Hematopoietic multipotent progenitor cell treated with erythropoietin and hydrocortisone succinate and interleukin-3 and kit ligand, for 6 days (in vitro differentiated cells): ENCODE measurements at regions not wholly inside any gene's neighbourhood (a gene's known extent, or its start where the extent isn't known, plus 50 kb on each side); places are given as distances from the start of the nearest gene placed in this dataset.

Experiments
- DNase-seq: peaks from one replicate; pipeline ENCODE4 v3.0.0-alpha.2; 2015

DNA sequence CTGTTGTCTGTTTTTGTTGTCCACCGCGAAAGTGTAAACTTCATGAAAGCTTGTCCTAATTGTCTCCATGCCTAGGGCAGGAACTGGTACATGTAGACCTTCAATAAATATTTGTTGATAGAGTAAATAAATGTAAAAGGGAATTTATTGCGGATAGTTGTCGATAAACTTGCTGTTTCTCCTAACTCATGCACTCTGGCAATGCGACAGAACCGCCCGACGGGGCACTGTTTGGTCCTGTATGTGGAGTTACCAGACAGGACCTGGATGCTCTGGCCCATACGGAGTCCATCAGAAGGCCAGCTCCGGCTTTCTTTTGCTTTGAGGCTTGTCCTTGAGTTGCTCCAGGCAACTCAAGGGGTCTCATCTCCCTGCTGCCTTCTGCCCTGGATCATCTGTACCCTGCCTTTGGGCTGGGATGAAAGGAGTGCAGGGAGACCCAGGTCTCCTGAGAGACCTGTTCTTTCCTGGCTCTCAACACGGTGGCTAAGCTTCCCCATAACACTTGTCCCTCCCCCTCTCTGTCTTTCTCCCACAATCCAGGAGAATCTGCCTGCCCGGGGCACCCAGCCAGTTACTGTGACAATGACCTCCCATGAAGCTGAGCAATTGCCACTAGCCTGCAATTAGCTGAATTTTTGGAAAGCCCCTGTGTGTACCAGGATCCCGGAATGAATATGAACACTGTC is 149.5 kb upstream of the PTCH1 start:
- DNase-seq, result no peak

DNA sequence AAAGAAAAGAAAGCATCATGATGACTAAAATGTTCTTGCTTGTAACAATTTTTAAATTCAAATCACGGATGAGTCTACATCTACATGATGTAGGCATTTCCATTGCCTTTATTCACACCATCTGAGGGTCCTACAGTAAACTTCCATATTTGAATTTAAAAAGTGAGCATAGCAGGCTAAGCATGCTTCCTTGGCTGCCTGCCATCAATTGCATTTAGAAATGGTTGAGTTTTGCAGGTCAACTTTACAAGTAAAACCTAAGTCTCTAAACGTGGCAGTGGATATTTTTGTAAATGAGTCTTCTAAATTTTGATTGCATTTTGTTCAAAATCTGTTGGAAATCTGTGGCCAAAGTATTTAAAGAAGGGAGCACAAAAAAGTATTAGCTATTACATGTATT is 136.5 kb upstream of the PTCH1 start:
- no peak for DNase-seq

DNA sequence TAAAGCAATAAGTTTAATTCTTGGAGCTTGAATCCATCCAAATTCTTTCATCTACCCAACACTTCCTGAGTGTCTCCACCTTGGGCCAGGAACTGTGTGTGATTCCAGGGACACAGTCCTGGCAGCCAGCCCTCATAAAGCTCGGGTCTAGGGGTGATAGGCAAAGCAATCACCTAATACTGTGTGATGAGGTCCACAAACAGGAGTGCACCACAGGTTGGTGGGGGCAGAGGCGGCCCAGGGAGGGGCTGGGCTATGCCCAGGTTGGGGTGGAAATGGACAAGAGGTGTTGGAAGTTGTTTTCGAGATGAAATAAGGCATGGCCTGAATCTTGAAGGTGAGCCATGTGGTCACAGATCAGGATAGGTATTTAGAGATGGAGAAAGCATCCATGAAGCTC is 133.9 kb upstream of the PTCH1 start:
- no peak for DNase-seq

DNA sequence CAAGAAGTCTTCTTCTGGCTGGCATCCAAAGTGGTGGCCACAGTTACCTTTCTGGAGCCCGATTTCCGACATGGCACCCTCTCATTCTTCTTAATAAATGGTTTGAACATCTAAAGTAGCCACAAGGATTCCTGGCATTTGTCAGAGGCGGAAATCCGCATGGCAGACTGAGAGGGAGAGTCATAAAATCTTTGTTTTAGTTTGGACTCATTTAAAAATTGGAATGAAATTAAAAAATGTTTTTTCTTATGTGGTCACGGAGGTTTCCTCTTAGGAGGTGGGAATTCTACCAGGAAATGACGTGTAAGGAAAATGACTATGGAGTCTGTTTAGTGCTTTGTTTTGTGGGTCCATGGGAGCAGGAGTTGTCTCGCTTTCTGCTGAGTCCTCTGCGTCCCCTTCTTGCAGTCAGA is 133.0 kb upstream of the PTCH1 start:
- DNase-seq, result no peak

DNA sequence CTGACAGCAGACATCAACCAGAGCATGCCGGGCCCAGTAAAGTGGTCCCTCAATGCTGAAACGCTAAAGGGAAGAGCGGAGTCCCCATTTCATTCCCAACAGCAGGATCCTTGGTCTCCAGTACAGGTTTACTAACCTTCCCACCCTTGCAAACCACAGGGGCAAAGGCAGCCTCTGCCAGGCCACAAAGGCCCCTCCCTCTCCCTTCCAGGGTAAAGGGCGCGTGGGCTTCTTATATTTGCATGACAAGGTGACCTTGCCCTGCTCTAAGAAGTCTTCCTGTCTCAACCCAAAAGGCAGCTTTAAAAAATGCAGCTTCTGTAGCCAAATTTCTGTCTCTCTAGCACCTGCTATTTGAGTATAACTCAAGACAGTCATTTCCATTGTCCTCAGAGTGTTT is 131.5 kb upstream of the PTCH1 start:
- no peak for DNase-seq

DNA sequence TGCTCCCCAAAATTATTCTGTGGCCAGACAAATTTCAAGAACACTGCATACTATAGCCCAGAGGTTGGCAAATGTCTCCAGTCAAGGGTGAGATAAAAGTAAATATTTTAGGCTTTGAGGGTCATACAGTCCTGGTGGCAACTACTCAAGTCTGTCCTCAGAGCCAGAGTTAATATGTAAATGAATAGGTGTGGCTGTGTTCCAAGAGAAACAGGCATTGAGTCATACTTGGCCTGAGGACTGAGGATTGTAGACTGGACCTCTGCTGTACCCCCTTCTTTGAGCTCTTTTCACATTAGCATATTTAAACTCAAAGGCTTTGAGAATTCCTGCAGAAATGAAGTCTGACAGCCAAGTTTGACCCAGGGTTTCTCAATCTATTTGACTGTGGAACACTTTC is 129.2 kb upstream of the PTCH1 start:
- no peak for DNase-seq

DNA sequence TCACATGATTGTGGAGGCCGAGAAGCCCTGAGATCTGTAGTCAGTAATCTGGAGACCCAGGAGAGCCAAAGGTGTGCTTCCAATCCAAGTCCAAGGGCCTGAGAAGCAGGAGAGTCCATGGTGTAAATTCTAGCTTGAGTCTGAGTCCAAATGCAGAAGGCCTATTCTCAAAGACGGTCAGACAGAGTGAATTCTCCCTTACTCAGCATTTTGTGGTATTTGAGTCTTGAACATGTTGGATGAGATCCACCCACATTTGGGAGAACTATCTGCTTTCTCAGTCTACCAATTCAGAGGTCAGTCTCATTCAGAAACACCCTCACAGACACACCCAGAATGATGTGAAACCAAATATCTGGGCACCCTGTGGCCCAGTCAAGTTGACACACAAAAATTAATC is 128.8 kb upstream of the PTCH1 start:
- no peak for DNase-seq

DNA sequence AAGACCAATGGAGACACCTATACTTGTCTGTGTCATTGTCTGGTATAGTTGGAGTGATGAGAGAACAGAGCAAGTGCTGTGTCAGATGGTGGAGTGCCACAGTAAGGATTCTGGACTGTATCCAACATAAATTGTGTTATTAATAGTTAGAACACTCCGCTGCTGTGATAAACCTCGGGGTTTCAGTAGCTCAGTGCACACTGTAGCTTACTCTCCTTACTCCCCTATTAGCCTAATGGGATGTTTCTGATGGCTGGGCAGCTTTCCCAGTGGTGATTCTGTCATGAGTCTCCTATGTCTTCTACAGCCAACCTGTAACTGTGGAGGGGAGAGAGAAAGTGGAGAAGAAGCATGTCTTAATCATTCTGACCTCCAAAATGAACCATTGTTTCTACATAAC is 127.6 kb upstream of the PTCH1 start:
- no peak for DNase-seq

DNA sequence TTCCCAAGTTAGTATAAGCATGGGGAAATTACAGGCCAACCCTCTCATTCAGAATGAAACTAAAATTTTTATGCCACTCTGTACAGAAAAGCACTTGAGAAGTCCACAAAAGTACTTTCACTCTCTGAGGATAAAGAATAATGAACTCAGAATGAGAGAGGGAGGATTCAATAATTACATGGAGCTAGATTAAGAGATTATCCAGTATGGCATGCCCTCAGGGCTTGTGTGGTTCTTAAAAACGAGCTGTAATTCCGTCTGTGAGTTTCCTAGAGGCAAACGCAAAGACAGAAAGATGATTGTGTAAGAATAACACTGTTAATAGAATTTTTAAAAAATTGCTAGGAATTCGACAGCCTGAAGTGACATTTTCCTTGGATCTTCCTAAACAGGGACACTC is 126.8 kb upstream of the PTCH1 start:
- DNase-seq, result no peak

DNA sequence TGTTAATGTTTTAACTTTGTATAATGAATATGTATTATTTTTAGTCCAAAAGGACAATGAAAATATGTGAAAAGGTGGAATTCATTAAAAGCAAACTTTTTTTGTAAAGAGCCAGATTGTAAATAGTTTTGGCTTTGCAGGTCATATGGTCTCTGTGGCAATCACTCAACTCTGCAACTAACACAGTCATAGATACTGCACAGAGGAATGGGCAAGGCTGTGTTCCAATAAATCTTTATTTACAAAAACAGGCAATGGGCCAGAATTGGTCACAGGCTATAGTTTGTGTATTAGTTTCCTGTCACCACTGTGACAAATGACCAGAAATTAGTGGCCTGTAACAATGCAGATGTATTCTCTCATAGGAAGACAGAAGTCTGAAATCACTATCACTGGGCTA is 125.4 kb upstream of the PTCH1 start:
- no peak for DNase-seq

DNA sequence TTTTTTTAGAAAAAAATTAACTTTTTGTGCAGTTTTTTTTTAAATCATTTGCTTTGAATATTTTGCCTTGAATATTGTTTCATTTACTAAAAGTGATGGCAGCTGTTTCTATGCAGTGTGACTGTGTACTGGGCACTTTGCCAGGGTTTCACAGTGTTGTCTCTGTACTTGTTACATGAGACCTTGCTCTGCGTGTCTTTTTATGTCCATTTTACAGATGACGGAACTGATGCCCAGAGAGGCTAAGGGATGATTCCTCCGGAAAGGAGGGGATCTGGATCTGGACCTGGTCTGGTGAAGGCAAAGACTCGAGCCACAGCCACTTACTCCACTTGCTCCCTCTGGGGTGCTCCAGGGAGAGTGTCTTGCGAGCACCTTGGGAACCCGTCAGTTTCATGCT is 124.8 kb upstream of the PTCH1 start:
- DNase-seq, result peak; percentile 13

DNA sequence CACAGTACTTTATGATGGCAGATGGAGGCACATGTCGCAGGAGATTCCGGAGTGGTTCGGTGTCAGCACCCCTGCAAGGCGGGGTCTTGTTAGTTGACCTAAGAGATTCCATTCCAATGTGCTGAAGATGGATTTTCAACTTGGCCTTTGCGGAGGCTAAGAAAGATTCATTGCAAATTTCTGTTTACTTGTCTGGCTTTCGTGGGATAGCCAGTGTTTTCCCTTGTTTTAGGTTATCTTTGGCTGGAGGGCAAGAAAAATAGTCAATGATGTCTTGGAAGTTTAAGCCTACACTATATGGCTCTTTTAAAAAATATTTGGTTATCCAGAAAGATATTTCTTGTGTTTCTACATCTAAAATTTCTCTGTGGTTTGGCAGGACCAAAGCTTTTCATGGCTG is 123.6 kb upstream of the PTCH1 start:
- no peak for DNase-seq

DNA sequence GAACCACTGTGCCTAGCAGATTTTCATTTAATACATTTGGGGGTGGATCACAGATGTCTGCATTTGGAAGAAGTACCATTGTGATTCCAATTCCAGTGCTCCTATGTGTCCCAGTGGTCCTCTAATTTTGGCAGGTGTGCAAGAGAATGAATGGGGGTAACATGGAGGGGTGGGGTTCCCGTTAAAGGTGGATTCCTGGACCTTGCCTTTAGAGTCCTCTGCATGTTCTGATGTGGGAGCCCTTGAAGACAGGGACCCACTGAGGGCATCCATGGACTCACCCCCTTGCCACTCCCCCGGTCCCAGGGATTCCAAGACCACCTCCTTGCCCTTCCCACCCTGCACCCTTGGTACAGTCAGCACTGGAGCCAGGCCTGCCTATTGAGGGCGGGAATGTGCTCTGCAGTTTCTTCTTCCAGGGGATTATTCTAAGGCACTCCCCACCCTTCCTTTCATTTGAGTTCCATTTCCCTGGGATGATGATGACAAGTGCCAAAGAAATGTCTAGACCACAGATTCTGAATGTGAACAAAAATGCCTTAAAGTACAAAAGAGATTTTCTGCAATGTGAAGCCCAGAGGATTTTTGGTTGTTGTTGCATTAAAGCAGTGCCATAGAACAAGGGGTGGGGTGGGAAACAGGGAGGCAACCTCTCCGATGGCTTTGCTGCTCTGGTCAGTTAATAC is 119.4 kb upstream of the PTCH1 start:
- no peak for DNase-seq

DNA sequence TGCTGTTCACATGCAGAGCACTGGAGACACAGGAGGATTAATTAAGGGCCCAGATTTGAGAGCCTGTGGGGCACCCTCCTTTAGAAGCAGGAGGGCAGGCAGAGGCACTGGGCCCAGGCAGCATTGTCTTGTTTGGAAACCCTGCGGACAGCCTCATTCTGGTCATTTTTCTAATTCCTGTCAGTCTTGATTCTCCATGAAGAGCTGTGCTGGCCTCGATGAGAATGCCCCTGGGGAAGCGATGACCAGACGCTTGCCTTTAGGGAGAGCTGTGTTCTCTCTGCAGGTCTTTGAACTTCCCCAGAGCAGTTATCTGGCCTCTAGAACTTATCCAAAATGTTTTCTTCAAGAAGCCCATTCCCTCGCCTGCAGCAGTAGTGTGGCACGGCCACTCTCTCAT is 117.8 kb upstream of the PTCH1 start:
- DNase-seq, result no peak

DNA sequence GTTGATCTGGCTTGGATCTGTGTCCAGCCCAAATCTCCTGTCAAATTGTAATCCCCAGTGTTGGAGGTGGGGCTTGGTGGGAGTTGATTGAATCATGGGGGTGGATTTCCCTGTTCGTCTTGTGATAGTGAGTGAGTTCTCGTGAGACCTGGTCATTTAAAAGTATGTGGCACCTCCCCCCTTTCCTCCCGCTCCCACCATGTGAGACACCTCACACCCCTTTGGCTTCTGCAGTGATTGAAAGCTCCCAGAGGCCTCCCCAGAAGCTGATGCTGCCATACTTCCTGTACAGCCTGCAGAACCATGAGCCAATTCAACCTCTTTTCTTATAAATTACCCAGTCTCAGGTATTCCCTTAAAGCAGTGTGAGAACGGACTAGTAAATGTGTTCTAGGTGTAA is 117.3 kb upstream of the PTCH1 start:
- no peak for DNase-seq

DNA sequence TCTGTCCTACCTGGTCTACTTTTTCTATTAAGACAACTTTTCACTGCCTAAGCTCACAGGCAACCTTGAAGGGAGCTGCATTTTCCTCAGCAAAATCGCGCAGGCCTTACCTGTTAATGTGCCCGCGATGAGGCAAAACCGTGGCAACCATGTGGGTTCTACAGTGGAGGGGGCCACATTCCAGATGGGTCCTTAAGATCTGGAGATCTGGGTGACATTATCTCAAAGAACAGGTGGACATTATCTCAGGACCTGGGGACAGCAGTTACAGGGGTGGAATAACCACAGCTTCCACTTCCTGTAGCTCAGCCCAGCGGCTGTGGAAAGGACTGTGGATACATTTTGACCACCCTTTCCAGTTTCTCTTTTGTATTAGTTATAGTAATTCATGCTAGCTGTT is 112.8 kb upstream of the PTCH1 start:
- DNase-seq, result no peak

DNA sequence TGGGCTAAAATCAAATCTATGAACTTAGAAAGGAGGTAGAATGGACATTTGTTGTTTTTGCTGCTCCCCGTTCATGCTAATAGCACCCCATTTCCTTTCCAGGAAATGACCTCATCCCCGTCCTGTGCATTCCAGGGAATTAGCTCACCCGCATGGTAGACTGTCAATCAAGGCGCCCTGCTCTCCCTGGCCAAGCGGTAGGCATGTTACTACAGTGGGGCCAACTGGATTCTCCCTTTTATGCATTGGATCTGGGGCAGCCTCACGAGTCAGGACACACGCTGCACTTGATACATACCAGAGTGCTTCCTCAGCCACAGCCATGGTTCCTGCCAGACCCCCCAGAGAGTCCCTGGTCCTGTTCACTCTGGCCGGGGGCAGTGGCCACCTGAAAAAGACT is 111.0 kb upstream of the PTCH1 start:
- DNase-seq, result no peak

DNA sequence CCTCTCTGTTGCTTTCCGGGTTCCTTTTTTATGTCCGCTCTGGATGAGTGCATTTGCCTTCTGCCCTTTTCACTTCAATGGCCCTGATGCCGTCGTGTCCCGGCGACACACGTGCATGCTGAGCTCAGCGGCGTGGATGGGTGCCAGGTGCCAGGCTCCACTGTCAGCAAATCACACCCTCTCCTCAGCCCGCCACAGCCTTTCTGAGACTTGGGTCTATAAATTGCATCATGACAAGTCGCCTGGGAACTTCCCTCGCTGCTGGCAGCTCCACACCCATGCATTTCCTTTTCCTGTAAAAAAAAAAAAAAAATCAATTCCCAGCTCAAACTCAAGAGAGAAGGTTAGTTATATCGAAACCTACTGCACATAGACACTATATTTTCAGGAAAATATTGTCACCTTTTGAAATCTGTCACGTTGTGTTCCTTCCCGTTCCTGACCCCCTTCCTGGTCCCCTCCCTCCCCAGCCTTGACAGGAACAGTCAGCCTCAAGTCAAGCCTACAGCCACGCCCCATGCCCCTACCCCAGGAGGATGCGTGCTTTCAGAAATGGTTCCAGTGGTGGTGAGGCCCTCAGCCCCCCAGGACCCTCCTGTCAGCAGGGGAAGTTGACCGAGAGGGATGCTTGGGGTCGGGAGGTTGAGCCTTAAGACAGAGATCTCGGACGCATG is 110.3 kb upstream of the PTCH1 start:
- DNase-seq, result no peak

DNA sequence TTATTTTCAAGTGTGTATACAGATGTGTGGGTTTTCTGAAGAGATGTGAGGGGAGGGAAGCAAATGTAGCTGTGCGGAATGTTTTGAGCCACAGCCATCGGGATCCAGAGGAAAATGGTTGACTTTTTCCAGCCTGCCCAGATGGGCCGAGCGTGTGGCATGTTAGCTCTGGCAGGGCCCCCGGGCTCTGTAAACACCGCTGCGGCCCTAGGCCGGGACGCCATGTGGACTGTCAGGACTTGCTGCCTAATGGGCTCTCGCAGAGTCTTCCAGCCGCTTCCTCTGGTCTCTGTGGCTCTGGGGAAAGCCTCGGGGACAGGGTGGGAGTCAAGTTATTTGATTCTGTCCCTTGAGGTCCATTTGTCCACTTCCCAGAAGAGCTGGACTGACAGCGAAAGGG is 109.6 kb upstream of the PTCH1 start:
- no peak for DNase-seq

DNA sequence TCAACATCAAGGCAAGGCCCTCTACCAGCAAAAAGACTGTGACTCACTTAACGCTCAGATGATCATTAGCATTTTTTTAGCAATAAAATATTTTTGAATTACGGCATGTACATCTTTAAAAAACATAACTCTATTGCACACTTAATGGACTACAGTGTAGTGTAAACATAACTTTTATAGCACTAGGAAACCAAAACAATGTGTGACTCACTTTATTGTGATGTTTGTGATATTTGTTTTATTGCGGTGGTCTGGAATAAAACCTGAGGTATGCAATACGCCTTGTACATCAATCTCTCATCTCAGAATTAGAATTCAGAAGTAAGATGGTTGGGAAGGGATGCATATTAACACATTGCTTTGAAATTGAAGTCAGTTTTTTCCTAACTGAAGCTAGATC is 106.9 kb upstream of the PTCH1 start:
- no peak for DNase-seq

DNA sequence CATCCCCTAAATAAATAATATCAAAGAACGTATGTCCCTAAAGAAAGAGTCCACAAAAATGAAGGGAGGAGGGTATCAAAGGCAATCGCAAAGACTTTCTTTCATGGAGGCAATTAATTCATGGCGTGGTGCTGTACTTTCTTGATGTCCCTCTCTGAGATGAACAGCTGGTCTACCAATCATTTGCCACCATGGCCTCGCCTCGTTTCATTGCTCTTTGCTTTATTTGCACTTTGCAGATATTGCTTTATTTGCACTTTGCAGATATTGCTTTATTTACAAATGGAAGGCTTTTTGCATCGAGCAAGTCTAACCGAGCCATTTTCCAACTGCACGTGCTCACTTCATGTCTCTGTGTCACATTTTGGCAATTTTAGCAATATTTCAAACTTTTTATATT is 104.0 kb upstream of the PTCH1 start:
- no peak for DNase-seq

DNA sequence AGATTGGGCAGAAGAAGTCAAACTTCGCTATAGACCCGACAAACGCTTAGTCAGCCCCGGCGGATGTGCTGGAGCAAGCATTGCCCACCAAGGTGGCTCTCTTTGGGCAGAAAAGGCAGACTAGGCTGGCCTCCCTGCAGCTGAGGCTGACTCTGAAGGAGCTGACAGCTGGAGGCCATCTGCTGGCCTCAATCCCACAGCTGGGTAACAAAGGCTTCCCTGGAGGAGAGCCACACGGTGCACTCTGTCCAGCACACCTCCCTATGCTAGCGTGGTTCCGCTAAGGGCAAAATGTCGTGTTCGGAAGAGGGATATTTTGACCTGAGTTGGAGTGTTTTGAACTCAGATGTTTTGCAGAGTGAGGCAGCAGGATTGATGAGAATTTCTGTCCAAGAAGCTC is 103.5 kb upstream of the PTCH1 start:
- DNase-seq, result no peak

DNA sequence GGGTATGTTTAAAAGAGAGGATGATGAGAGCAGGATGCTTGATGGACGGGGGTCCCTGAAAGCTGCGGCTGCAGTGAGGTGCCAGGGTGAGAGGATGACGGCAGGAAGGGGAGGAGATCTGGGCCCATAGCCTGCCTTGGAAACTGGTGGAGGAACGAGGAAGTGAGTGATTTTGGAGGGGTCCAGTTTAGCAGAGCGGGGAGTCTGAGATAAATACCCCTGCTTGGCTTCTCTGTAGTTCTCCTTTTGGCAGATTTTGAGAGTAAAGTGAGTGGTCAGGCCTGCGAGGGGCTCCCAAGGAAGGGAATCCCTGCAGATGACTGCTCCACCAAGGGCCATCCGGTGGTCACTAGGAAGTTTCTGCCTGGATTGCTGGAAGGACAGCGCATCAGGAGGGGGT is 98.5 kb upstream of the PTCH1 start:
- DNase-seq, result no peak

DNA sequence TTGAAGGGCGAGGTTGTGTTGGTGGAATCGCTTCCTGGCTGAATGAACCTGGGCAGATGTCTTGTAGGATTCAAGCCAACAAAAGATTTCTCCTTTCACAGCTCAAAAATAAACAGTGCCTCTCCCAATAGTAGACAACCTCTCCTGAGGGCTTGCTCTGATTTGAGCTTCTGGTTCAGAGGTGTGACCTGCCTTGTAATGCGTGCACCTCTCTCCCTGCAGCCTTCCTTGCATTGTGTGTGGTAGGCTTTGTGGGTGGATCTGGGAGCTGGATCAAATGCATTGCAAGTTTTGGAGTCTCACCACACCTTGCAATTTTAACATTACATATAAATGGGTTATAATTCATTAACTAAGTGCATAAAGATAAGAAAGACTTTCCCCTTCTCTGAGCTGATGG is 96.9 kb upstream of the PTCH1 start:
- no peak for DNase-seq

DNA sequence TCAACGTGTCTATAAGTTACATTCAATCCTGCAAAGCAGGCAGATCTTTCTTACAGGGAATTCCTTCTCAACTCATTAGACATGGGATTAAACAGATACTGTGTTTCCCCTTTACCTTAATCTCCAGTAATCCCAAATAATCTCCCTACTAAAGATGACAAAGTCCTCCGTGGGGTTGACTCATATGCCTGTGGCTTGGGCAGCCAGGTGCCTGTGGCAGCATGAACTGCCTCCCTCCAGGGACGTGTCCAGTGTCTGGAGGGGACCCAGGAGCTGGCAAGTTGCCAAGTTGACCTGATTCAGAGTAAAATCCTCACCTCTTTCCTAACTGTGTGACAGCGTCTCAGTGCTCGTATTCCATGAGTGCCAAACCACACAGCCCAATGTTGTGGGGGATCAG is 94.6 kb upstream of the PTCH1 start:
- DNase-seq, result no peak
